Activated CD8-positive, alpha-beta memory T cell treated with anti-CD3 and anti-CD28 coated beads for 48 hours (primary cell): ENCODE measurements at regions not wholly inside any gene's neighbourhood (a gene's known extent, or its start where the extent isn't known, plus 50 kb on each side); places are given as distances from the start of the nearest gene placed in this dataset.
"Not testable (repeated sequence)": the region's sequence is repeated elsewhere in the genome, so short reads cannot be mapped to it uniquely, and the experiment has no call there.

Experiments
- DNase-seq, 3 experiments: peaks; one replicate each; pipeline ENCODE4 v3.0.0-alpha.2; 2020; ENCODE audit warnings: low read depth in 2 of 3, low spot score in 2 of 3

GRCh38 chr15:31725619-31726018 is 304.7 kb upstream of the CHRNA7 start:
- DNase-seq = not testable (repeated sequence)

GRCh38 chr15:31727612-31728011 is 302.7 kb upstream of the CHRNA7 start:
- no peak for DNase-seq

- no peak for DNase-seq
These were observed 297.6 kb upstream of the CHRNA7 start for GRCh38 chr15:31732726-31733125.

- DNase-seq = no peak
These were observed 296.9 kb upstream of the CHRNA7 start for GRCh38 chr15:31733424-31733823.

- DNase-seq = no peak
These were observed 290.1 kb upstream of the CHRNA7 start for GRCh38 chr15:31740203-31740602.

- DNase-seq = no peak
These were observed 284.5 kb upstream of the CHRNA7 start for GRCh38 chr15:31745841-31746240.

GRCh38 chr15:31752065-31752762 is 278.1 kb upstream of the CHRNA7 start:
- no peak for DNase-seq

GRCh38 chr15:31752905-31753304 is 277.4 kb upstream of the CHRNA7 start:
- DNase-seq = no peak

- no peak for DNase-seq
These were observed 272.2 kb upstream of the CHRNA7 start for GRCh38 chr15:31758126-31758525.

- DNase-seq = no peak
These were observed 262.3 kb upstream of the CHRNA7 start for GRCh38 chr15:31768055-31768454.

GRCh38 chr15:31774045-31774444 is 256.3 kb upstream of the CHRNA7 start:
- DNase-seq = no peak

- DNase-seq = no peak
These were observed 254.3 kb upstream of the CHRNA7 start for GRCh38 chr15:31776039-31776438.

- no peak for DNase-seq
These were observed 249.1 kb upstream of the CHRNA7 start for GRCh38 chr15:31781261-31781660.

- DNase-seq = no peak
These were observed 248.1 kb upstream of the CHRNA7 start for GRCh38 chr15:31782016-31782783.

- no peak for DNase-seq
These were observed 247.4 kb upstream of the CHRNA7 start for GRCh38 chr15:31782951-31783350.

- no peak for DNase-seq
These were observed 244.0 kb upstream of the CHRNA7 start for GRCh38 chr15:31786360-31786759.

GRCh38 chr15:31788104-31788503 is 242.2 kb upstream of the CHRNA7 start:
- DNase-seq = no peak

- no peak for DNase-seq
These were observed 237.6 kb upstream of the CHRNA7 start for GRCh38 chr15:31792611-31793199.

- DNase-seq = no peak
These were observed 231.0 kb upstream of the CHRNA7 start for GRCh38 chr15:31799319-31799714.

GRCh38 chr15:31799715-31800321 is 230.5 kb upstream of the CHRNA7 start:
- DNase-seq = no peak

GRCh38 chr15:31801152-31801551 is 229.2 kb upstream of the CHRNA7 start:
- no peak for DNase-seq

- DNase-seq = no peak
These were observed 227.6 kb upstream of the CHRNA7 start for GRCh38 chr15:31802761-31803160.
